ENCODE measurements at regions not wholly inside any gene's neighbourhood (a gene's known extent, or its start where the extent isn't known, plus 50 kb on each side); places are given as distances from the start of the nearest gene placed in this dataset.

DNA sequence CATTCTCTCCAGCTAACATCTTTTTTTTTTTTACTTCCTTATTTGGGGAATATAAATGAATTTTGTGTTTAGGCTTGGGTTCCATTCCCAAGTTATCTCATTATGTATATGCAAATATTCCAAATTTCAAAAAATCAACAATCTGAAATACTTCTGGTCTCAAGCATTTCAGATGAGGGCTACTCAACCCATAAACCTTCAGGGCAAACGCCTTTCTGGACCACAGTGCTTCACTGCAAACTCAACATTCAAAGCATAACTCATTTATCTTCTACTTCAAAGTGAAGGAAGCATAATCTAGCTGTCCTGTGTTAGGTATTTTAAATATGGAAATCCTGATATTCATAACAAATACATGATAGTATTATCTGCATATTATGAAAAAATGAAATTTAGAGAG is 161.7 kb upstream of the PGR start:
- TF ChIP-seq, protein P1, sequence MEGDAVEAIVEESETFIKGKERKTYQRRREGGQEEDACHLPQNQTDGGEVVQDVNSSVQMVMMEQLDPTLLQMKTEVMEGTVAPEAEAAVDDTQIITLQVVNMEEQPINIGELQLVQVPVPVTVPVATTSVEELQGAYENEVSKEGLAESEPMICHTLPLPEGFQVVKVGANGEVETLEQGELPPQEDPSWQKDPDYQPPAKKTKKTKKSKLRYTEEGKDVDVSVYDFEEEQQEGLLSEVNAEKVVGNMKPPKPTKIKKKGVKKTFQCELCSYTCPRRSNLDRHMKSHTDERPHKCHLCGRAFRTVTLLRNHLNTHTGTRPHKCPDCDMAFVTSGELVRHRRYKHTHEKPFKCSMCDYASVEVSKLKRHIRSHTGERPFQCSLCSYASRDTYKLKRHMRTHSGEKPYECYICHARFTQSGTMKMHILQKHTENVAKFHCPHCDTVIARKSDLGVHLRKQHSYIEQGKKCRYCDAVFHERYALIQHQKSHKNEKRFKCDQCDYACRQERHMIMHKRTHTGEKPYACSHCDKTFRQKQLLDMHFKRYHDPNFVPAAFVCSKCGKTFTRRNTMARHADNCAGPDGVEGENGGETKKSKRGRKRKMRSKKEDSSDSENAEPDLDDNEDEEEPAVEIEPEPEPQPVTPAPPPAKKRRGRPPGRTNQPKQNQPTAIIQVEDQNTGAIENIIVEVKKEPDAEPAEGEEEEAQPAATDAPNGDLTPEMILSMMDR (IDR thresholded peaks at IDR 0.05; ENCODE audit: low read length) = no peak
- TF ChIP-seq EZH2 (IDR thresholded peaks at IDR 0.05; ENCODE audit: borderline replicate concordance, low read length) = no peak
